Neuronal stem cell (in vitro differentiated cells): ENCODE measurements at regions not wholly inside any gene's neighbourhood (a gene's known extent, or its start where the extent isn't known, plus 50 kb on each side); places are given as distances from the start of the nearest gene placed in this dataset.

Source experiments
- DNase-seq: peaks from one replicate; pipeline ENCODE4 v3.0.0-alpha.2; 2013; ENCODE audit warnings: low spot score
- H2AFZ ChIP-seq: one replicate; pipeline ENCODE4 v1.6.1; 2013; ENCODE audit warnings: mild to moderate bottlenecking, low read length, inconsistent platforms
- H2AK5ac ChIP-seq: 2 replicates; pipeline ENCODE4 v1.6.1; 2013; ENCODE audit warnings: low read depth, mild to moderate bottlenecking, inconsistent platforms, low read length, moderate library complexity, mixed read lengths
- H2BK120ac ChIP-seq: 2 replicates; pipeline ENCODE4 v1.6.1; 2013; ENCODE audit warnings: low read depth, mild to moderate bottlenecking, inconsistent platforms, low read length, moderate library complexity, mixed read lengths
- H2BK12ac ChIP-seq: one replicate; pipeline ENCODE4 v1.6.1; 2013; ENCODE audit warnings: low read length, inconsistent platforms
- H2BK15ac ChIP-seq: 2 replicates; pipeline ENCODE4 v1.6.1; 2013; ENCODE audit warnings: mild to moderate bottlenecking, low read length, inconsistent platforms, mixed read lengths
- H2BK5ac ChIP-seq: one replicate; pipeline ENCODE4 v1.6.1; 2013; ENCODE audit warnings: inconsistent platforms, mild to moderate bottlenecking, low read length, moderate library complexity
- H3K14ac ChIP-seq: one replicate; pipeline ENCODE4 v1.6.1; 2013; ENCODE audit warnings: low read length, inconsistent platforms
- H3K18ac ChIP-seq: 2 replicates; pipeline ENCODE4 v1.6.1; 2013; ENCODE audit warnings: low read length, inconsistent platforms
- H3K23ac ChIP-seq: 2 replicates; pipeline ENCODE4 v1.6.1; 2013; ENCODE audit warnings: low read depth, mild to moderate bottlenecking, mixed read lengths, low read length, inconsistent platforms; ENCODE audit not compliant: poor library complexity
- H3K27ac ChIP-seq: replicated peaks from 3 replicates; pipeline ENCODE4 v1.5.1; 2013; ENCODE audit warnings: low read length, inconsistent platforms
- H3K27me3 ChIP-seq, 3 experiments: 2 replicates each; pipeline ENCODE4 v1.6.1; 2013; ENCODE audit warnings: low read length in 3 of 3, mild to moderate bottlenecking in 2 of 3, inconsistent platforms in 1 of 3, low read depth in 1 of 3, mixed read lengths in 1 of 3, moderate library complexity in 1 of 3; ENCODE audit not compliant: control insufficient read depth in 3 of 3, insufficient read depth in 3 of 3
- H3K36me3 ChIP-seq, 2 donors: replicated peaks in 1 of 2; 2 replicates each; pipeline ENCODE4 v1.6.1; 2013; ENCODE audit warnings: low read length in 2 of 2; ENCODE audit not compliant: control insufficient read depth in 2 of 2, insufficient read depth in 2 of 2
- H3K4ac ChIP-seq: 2 replicates; pipeline ENCODE4 v1.6.1; 2013; ENCODE audit warnings: inconsistent platforms, mild to moderate bottlenecking, low read length, moderate library complexity
- H3K4me1 ChIP-seq, 2 donors: 1 replicate in 1 of 2; 2 replicates in 1 of 2; pipeline ENCODE4 v1.6.1; 2013; ENCODE audit warnings: low read length in 2 of 2, low read depth in 1 of 2; ENCODE audit not compliant: control insufficient read depth in 2 of 2, insufficient read depth in 1 of 2
- H3K4me2 ChIP-seq: one replicate; pipeline ENCODE4 v1.6.1; 2013; ENCODE audit warnings: mild to moderate bottlenecking, low read length, inconsistent platforms; ENCODE audit not compliant: insufficient read depth, poor library complexity, severe bottlenecking
- H3K4me3 ChIP-seq, 2 donors: 2 replicates each; pipeline ENCODE4 v1.5.1; 2013; ENCODE audit warnings: low read length in 2 of 2, mild to moderate bottlenecking in 2 of 2, inconsistent platforms in 1 of 2, moderate library complexity in 1 of 2
- H3K79me1 ChIP-seq: one replicate; pipeline ENCODE4 v1.6.1; 2013; ENCODE audit warnings: low read depth, mild to moderate bottlenecking, inconsistent platforms, low read length, moderate library complexity
- H3K9ac ChIP-seq: one replicate; pipeline ENCODE4 v1.6.1; 2013; ENCODE audit warnings: mild to moderate bottlenecking, low read depth, low read length, inconsistent platforms; ENCODE audit not compliant: poor library complexity
- H3K9me3 ChIP-seq, 2 donors: replicated peaks in 1 of 2; 2 replicates each; pipeline versions ENCODE3 to v1.6.1; 2013; ENCODE audit warnings: low read length in 2 of 2, mild to moderate bottlenecking in 2 of 2, inconsistent platforms in 1 of 2, low read depth in 1 of 2, mixed read lengths in 1 of 2, moderate library complexity in 1 of 2; ENCODE audit not compliant: control insufficient read depth in 2 of 2, insufficient read depth in 1 of 2
- H4K8ac ChIP-seq: one replicate; pipeline ENCODE4 v1.6.1; 2013; ENCODE audit warnings: low read depth, mild to moderate bottlenecking, inconsistent platforms, low read length, moderate library complexity
- H4K91ac ChIP-seq: one replicate; pipeline ENCODE4 v1.6.1; 2013; ENCODE audit warnings: low read length, low read depth, mild to moderate bottlenecking, inconsistent platforms; ENCODE audit not compliant: poor library complexity
- WGBS, 2 donors: extraction: QIAGEN DNeasy Blood & Tissue Kit; methylation state at CpG; one replicate each; pipeline ENCODE4 v1.1.7; 2013; ENCODE audit warnings: missing lambda C conversion rate in 2 of 2, mixed read lengths in 1 of 2; ENCODE audit not compliant: insufficient read length in 2 of 2, insufficient replicate concordance in 1 of 2; ENCODE audit errors: extremely low coverage in 2 of 2; 5-methylcytosine and 5-hydroxymethylcytosine counted together

GRCh38 chr7:136495081-136495480 lies 373.4 kb upstream of the CHRM2 start:
- H4K91ac ChIP-seq, result no peak overlapping the region
- no peak overlapping the region for H4K8ac ChIP-seq
- no peak overlapping the region for H2AFZ ChIP-seq
- no peak overlapping the region for H2BK12ac ChIP-seq
- H3K4me2 ChIP-seq, result no peak overlapping the region
- H3K27ac ChIP-seq, result no peak overlapping the region
- peaks cover 0 to 2% of the 10 kb centered on the region in 2 donors for H3K9me3 ChIP-seq
- H3K14ac ChIP-seq, result no peak overlapping the region
- H3K27me3 ChIP-seq, result no peaks in the 10 kb centered on the region
- no peak for DNase-seq
- H3K9ac ChIP-seq, result no peak overlapping the region
- WGBS, 2 donors, result no CpG with 5 or more reads among the region's 4 CpGs
- H3K18ac ChIP-seq, result no peak overlapping the region
- no peak overlapping the region for H3K23ac ChIP-seq
- H2BK15ac ChIP-seq, result no peak overlapping the region
- H3K4me1 ChIP-seq, result peaks cover 0 to 16% of the 10 kb centered on the region in 2 donors
- no peak overlapping the region for H2BK5ac ChIP-seq
- no peaks in the 10 kb centered on the region for H3K79me1 ChIP-seq
- no peak overlapping the region for H2AK5ac ChIP-seq
- H2BK120ac ChIP-seq, result no peak overlapping the region
- H3K36me3 ChIP-seq, result no peaks in the 10 kb centered on the region
- no peak overlapping the region for H3K4ac ChIP-seq
- no peak overlapping the region for H3K4me3 ChIP-seq

- peaks cover 0 to 17% of the 10 kb centered on the region in 2 donors for H3K4me1 ChIP-seq
- no peak overlapping the region for H3K9ac ChIP-seq
- no peak overlapping the region for H2AFZ ChIP-seq
- no peak overlapping the region for H3K23ac ChIP-seq
- H2BK120ac ChIP-seq, result no peak overlapping the region
- H2BK5ac ChIP-seq, result no peak overlapping the region
- no CpG with 5 or more reads among the region's 4 CpGs for WGBS, 2 donors
- no peak overlapping the region for H2BK15ac ChIP-seq
- H3K14ac ChIP-seq, result no peak overlapping the region
- H3K36me3 ChIP-seq, result no peaks in the 10 kb centered on the region
- H3K27me3 ChIP-seq, result no peaks in the 10 kb centered on the region
- no peak overlapping the region for H3K4me3 ChIP-seq
- no peak overlapping the region for H3K4ac ChIP-seq
- no peak overlapping the region for H4K91ac ChIP-seq
- DNase-seq, result no peak
- no peak overlapping the region for H4K8ac ChIP-seq
- H3K4me2 ChIP-seq, result no peak overlapping the region
- no peaks in the 10 kb centered on the region for H3K9me3 ChIP-seq
- no peak overlapping the region for H2AK5ac ChIP-seq
- H2BK12ac ChIP-seq, result no peak overlapping the region
- H3K79me1 ChIP-seq, result no peaks in the 10 kb centered on the region
- H3K27ac ChIP-seq, result no peak overlapping the region
- H3K18ac ChIP-seq, result no peak overlapping the region
Measured at GRCh38 chr7:136492366-136492765, 376.1 kb upstream of the CHRM2 start.

GRCh38 chr7:136489808-136490207 lies 378.6 kb upstream of the CHRM2 start:
- Histone ChIP-seq H4K91ac (no peak overlapping the region), H2BK15ac (no peak overlapping the region), H3K36me3 (no peaks in the 10 kb centered on the region), H3K4ac (no peak overlapping the region), H3K4me1 (peaks cover 0 to 2% of the 10 kb centered on the region in 2 donors), H2BK120ac (no peak overlapping the region), H3K4me3 (no peak overlapping the region), H3K23ac (no peak overlapping the region), H3K14ac (no peak overlapping the region), H3K9ac (no peak overlapping the region), H2BK12ac (no peak overlapping the region), H3K79me1 (no peaks in the 10 kb centered on the region), H3K18ac (no peak overlapping the region), H3K27ac (no peak overlapping the region), H2AFZ (peak overlapping the region; percentile 15), H4K8ac (no peak overlapping the region), H3K9me3 (no peaks in the 10 kb centered on the region), H3K4me2 (no peak overlapping the region), H2AK5ac (no peak overlapping the region), H3K27me3 (no peaks in the 10 kb centered on the region), H2BK5ac (no peak overlapping the region)
- no peak for DNase-seq

GRCh38 chr7:136480901-136481300 lies 387.6 kb upstream of the CHRM2 start:
- Histone ChIP-seq H2BK5ac (no peak overlapping the region), H4K8ac (no peak overlapping the region), H3K79me1 (no peaks in the 10 kb centered on the region), H2BK120ac (no peak overlapping the region), H2AK5ac (no peak overlapping the region), H3K23ac (no peak overlapping the region), H4K91ac (no peak overlapping the region), H3K36me3 (no peaks in the 10 kb centered on the region), H3K4ac (no peak overlapping the region), H3K18ac (no peak overlapping the region), H2AFZ (no peak overlapping the region), H3K14ac (no peak overlapping the region), H3K4me1 (peaks cover 0 to 3% of the 10 kb centered on the region in 2 donors), H3K27me3 (no peaks in the 10 kb centered on the region), H3K4me2 (no peak overlapping the region), H3K4me3 (no peak overlapping the region), H2BK12ac (no peak overlapping the region), H2BK15ac (no peak overlapping the region), H3K9ac (no peak overlapping the region), H3K9me3 (no peaks in the 10 kb centered on the region), H3K27ac (no peak overlapping the region)
- 100% methylated on average over 1 of the region's 4 CpGs; no CpG with 5 or more reads in 1 of the 2 donors for WGBS, 2 donors
- no peak for DNase-seq
